OCI-LY1 (cell line): ENCODE measurements at regions not wholly inside any gene's neighbourhood (a gene's known extent, or its start where the extent isn't known, plus 50 kb on each side); places are given as distances from the start of the nearest gene placed in this dataset.

Experiments used
- CTCF ChIP-seq: fragments of 200-600 bp; sonication (generic), shearing (Covaris generic); IDR thresholded peaks from 2 replicates; pipeline ENCODE4 v1.5.1; 2017; ENCODE audit warnings: mild to moderate bottlenecking, antibody characterized with exemption, low read length, moderate library complexity, mixed read lengths
- EZH2 ChIP-seq: fragments of 200-600 bp; sonication (generic), shearing (Covaris generic); IDR thresholded peaks from 2 replicates; pipeline ENCODE4 v1.8.0; 2017; ENCODE audit warnings: borderline replicate concordance, mixed run types, mild to moderate bottlenecking, antibody characterized with exemption, low read length, moderate library complexity, mixed read lengths

- no peak for TF ChIP-seq CTCF
- TF ChIP-seq EZH2, result no peak
Observed at GRCh38 chr6:138640028-138640427, 133.5 kb upstream of the CCDC28A start.
